ENCODE measurements at regions not wholly inside any gene's neighbourhood (a gene's known extent, or its start where the extent isn't known, plus 50 kb on each side); places are given as distances from the start of the nearest gene placed in this dataset.

- no peak for TF ChIP-seq CTCF (IDR thresholded peaks at IDR 0.05; ENCODE audit: control insufficient read depth, insufficient read depth, low read depth, low read length, missing control alignments)
- H3K4me3 ChIP-seq (ENCODE audit: control insufficient read depth, low read depth, low read length), result no peak overlapping the region
- DNase-seq (ENCODE audit: low read depth), result no peak
Measured at GRCh38 chr4:108529984-108530905, 90.1 kb upstream of the RPL34 start.

GRCh38 chr4:108529102-108529501 lies 91.3 kb upstream of the RPL34 start:
- DNase-seq (ENCODE audit: low read depth), result no peak
- TF ChIP-seq CTCF (IDR thresholded peaks at IDR 0.05; ENCODE audit: control insufficient read depth, insufficient read depth, low read depth, low read length, missing control alignments), result no peak
- no peak overlapping the region for H3K4me3 ChIP-seq (ENCODE audit: control insufficient read depth, low read depth, low read length)

GRCh38 chr4:108527723-108528122 lies 92.7 kb upstream of the RPL34 start:
- DNase-seq (ENCODE audit: low read depth), result no peak
- no peak overlapping the region for H3K4me3 ChIP-seq (ENCODE audit: control insufficient read depth, low read depth, low read length)
- TF ChIP-seq CTCF (IDR thresholded peaks at IDR 0.05; ENCODE audit: control insufficient read depth, insufficient read depth, low read depth, low read length, missing control alignments), result no peak

GRCh38 chr4:108520807-108521206 lies 99.6 kb upstream of the RPL34 start:
- no peak for TF ChIP-seq CTCF (IDR thresholded peaks at IDR 0.05; ENCODE audit: control insufficient read depth, insufficient read depth, low read depth, low read length, missing control alignments)
- no peak for DNase-seq (ENCODE audit: low read depth)

GRCh38 chr4:108519911-108520601 lies 100.3 kb upstream of the RPL34 start:
- no peak for DNase-seq (ENCODE audit: low read depth)
- no peak overlapping the region for H3K4me3 ChIP-seq (ENCODE audit: control insufficient read depth, low read depth, low read length)
- no peak for TF ChIP-seq CTCF (IDR thresholded peaks at IDR 0.05; ENCODE audit: control insufficient read depth, insufficient read depth, low read depth, low read length, missing control alignments)

More at GRCh38 chr4:108520807-108521206, 99.6 kb upstream of the RPL34 start:
- no peak overlapping the region for H3K4me3 ChIP-seq (ENCODE audit: control insufficient read depth, low read depth, low read length)

- no peak for TF ChIP-seq CTCF (IDR thresholded peaks at IDR 0.05; ENCODE audit: control insufficient read depth, insufficient read depth, low read depth, low read length, missing control alignments)
- H3K4me3 ChIP-seq (ENCODE audit: control insufficient read depth, low read depth, low read length), result no peak overlapping the region
- DNase-seq (ENCODE audit: low read depth), result no peak
Measured at GRCh38 chr4:108519208-108519833, 101.1 kb upstream of the RPL34 start.
